ENCODE measurements at regions not wholly inside any gene's neighbourhood (a gene's known extent, or its start where the extent isn't known, plus 50 kb on each side); places are given as distances from the start of the nearest gene placed in this dataset.

GRCh38 chr18:73852789-73853549 lies 294.7 kb downstream of the FBXO15 start:
- no peak for DNase-seq (ENCODE audit: low spot score)

GRCh38 chr18:73850782-73851181 lies 296.9 kb downstream of the FBXO15 start:
- DNase-seq (ENCODE audit: low spot score) = no peak

- no peak for DNase-seq (ENCODE audit: low spot score)
These were observed 299.0 kb downstream of the FBXO15 start for GRCh38 chr18:73848656-73849055.

GRCh38 chr18:73843455-73843854 lies 304.2 kb downstream of the FBXO15 start:
- no peak for DNase-seq (ENCODE audit: low spot score)

GRCh38 chr18:73842795-73843394 lies 304.7 kb downstream of the FBXO15 start:
- DNase-seq (ENCODE audit: low spot score) = peak; percentile 12

GRCh38 chr18:73841661-73842060 lies 306.0 kb downstream of the FBXO15 start:
- no peak for DNase-seq (ENCODE audit: low spot score)

GRCh38 chr18:73840319-73840945 lies 307.2 kb downstream of the FBXO15 start:
- no peak for DNase-seq (ENCODE audit: low spot score)

- no peak for DNase-seq (ENCODE audit: low spot score)
These were observed 308.2 kb downstream of the FBXO15 start for GRCh38 chr18:73839441-73839840.

GRCh38 chr18:73838107-73838506 lies 309.5 kb downstream of the FBXO15 start:
- no peak for DNase-seq (ENCODE audit: low spot score)

- no peak for DNase-seq (ENCODE audit: low spot score)
These were observed 311.8 kb downstream of the FBXO15 start for GRCh38 chr18:73835656-73836364.

- DNase-seq (ENCODE audit: low spot score) = no peak
These were observed 312.6 kb downstream of the FBXO15 start for GRCh38 chr18:73835039-73835438.

- no peak for DNase-seq (ENCODE audit: low spot score)
These were observed 315.9 kb downstream of the FBXO15 start for GRCh38 chr18:73831688-73832087.

- DNase-seq (ENCODE audit: low spot score) = no peak
These were observed 318.5 kb downstream of the FBXO15 start for GRCh38 chr18:73829146-73829545.

GRCh38 chr18:73827801-73828200 lies 319.8 kb downstream of the FBXO15 start:
- DNase-seq (ENCODE audit: low spot score) = no peak

- DNase-seq (ENCODE audit: low spot score) = no peak
These were observed 321.5 kb downstream of the FBXO15 start for GRCh38 chr18:73826098-73826497.

- no peak for DNase-seq (ENCODE audit: low spot score)
These were observed 323.0 kb downstream of the FBXO15 start for GRCh38 chr18:73824671-73825070.

- no peak for DNase-seq (ENCODE audit: low spot score)
These were observed 335.2 kb downstream of the FBXO15 start for GRCh38 chr18:73812423-73812822.

- no peak for DNase-seq (ENCODE audit: low spot score)
These were observed 340.0 kb downstream of the FBXO15 start for GRCh38 chr18:73807551-73808192.

- DNase-seq (ENCODE audit: low spot score) = no peak
These were observed 341.6 kb downstream of the FBXO15 start for GRCh38 chr18:73805991-73806390.

GRCh38 chr18:73797419-73797818 lies 350.2 kb downstream of the FBXO15 start:
- no peak for DNase-seq (ENCODE audit: low spot score)

GRCh38 chr18:73793386-73793785 lies 354.2 kb downstream of the FBXO15 start:
- DNase-seq (ENCODE audit: low spot score) = no peak

- DNase-seq (ENCODE audit: low spot score) = no peak
These were observed 356.6 kb downstream of the FBXO15 start for GRCh38 chr18:73791081-73791480.

Measured in SW480 (cell line).